NCI-H146 (cell line): ENCODE measurements at regions not wholly inside any gene's neighbourhood (a gene's known extent, or its start where the extent isn't known, plus 50 kb on each side); places are given as distances from the start of the nearest gene placed in this dataset.
A peak's percentile ranks its signal among the peaks of the same experiment; 100 is the strongest.

ENCODE experiments used
- DNase-seq: peaks from one replicate; lab custom pipeline; 2025; lab: John Stamatoyannopoulos, UW

- DNase-seq, result no peak
Measured at GRCh38 chr18:24674200-24674599, 213.8 kb downstream of the HRH4 start.

GRCh38 chr18:24674605-24675004, 214.2 kb downstream of the HRH4 start:
- DNase-seq, result no peak

- DNase-seq, result no peak
Measured at GRCh38 chr18:24677011-24677410, 216.6 kb downstream of the HRH4 start.

- DNase-seq, result no peak
Measured at GRCh38 chr18:24678107-24678506, 217.7 kb downstream of the HRH4 start.

GRCh38 chr18:24678626-24679025, 218.2 kb downstream of the HRH4 start:
- DNase-seq, result no peak

GRCh38 chr18:24679062-24679461, 218.6 kb downstream of the HRH4 start:
- no peak for DNase-seq

- no peak for DNase-seq
Measured at GRCh38 chr18:24683925-24684324, 223.5 kb downstream of the HRH4 start.

GRCh38 chr18:24685254-24685959, 225.0 kb downstream of the HRH4 start:
- DNase-seq, result no peak

GRCh38 chr18:24695168-24695567, 234.7 kb downstream of the HRH4 start:
- no peak for DNase-seq

GRCh38 chr18:24702001-24702515, 241.6 kb downstream of the HRH4 start:
- DNase-seq, result no peak

- no peak for DNase-seq
Measured at GRCh38 chr18:24703316-24703715, 242.9 kb downstream of the HRH4 start.

GRCh38 chr18:24704946-24705630, 244.7 kb downstream of the HRH4 start:
- no peak for DNase-seq

GRCh38 chr18:24710474-24710873, 250.0 kb downstream of the HRH4 start:
- no peak for DNase-seq

- DNase-seq, result no peak
Measured at GRCh38 chr18:24719791-24720190, 259.4 kb downstream of the HRH4 start.

GRCh38 chr18:24721388-24721787, 261.0 kb downstream of the HRH4 start:
- no peak for DNase-seq

GRCh38 chr18:24725644-24726415, 265.4 kb downstream of the HRH4 start:
- DNase-seq, result no peak

GRCh38 chr18:24726727-24727492, 266.5 kb downstream of the HRH4 start:
- peak; percentile 72 for DNase-seq

- DNase-seq, result no peak
Measured at GRCh38 chr18:24727685-24728084, 267.2 kb downstream of the HRH4 start.

- DNase-seq, result no peak
Measured at GRCh38 chr18:24731158-24731557, 270.7 kb downstream of the HRH4 start.

GRCh38 chr18:24731981-24732380, 271.5 kb downstream of the HRH4 start:
- no peak for DNase-seq

- DNase-seq, result peak; percentile 19
Measured at GRCh38 chr18:24734058-24734457, 273.6 kb downstream of the HRH4 start.
